ENCODE measurements at regions not wholly inside any gene's neighbourhood (a gene's known extent, or its start where the extent isn't known, plus 50 kb on each side); places are given as distances from the start of the nearest gene placed in this dataset.

DNA sequence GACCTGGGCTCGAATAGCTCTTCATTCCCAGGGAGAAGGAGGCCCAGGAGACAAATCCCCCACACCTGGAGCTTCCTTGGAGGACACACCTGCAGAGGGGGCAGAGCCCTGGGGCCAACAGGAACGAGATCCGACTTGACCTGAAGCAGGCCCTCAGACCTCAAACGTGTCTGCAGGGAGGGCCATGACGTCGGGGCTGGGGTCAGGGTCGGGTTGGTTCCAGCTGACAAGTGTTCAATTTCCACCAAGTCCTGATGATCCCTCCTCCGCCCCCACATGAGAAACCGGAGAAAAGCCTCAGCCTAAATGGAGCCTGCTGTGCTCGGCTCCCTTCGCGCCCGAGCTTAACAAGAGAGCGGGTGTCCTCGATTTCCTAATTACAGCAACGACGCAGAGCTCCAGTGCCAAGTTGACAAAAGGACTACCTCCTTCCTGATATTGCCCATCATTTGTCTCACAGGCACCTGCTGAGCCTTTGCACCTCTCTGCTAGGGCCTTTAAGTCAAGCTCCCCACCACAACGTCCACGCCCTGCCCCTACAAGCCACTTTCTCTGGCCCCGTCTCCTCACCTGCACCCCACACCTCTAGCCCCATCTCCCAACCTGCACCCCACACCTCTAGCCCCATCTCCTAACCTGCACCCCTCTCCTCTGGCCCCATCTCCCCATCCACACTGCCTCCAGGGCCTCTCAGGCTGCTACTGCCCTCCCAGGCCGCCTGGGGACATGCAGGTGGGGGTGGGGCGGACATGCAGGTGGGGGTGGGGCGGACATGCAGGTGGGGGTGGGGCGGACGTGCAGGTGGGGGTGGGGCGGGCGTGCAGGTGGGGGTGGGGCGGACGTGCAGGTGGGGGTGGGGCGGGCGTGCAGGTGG, 519.4 kb downstream of the GLRX3 start:
- dilution Hi-C loops (cut with MboI; ENCODE audit: extremely low pct_ligation_motif_present, low sequenced_read_pairs), result no loop called here
- no peak for TF ChIP-seq EZH2 (IDR thresholded peaks at IDR 0.05; ENCODE audit: low read length)
- no peak for TF ChIP-seq CTCF (optimal IDR thresholded peaks at IDR 0.05 in 1 of 3, IDR thresholded peaks at IDR 0.05 in 1 of 3, conservative IDR thresholded peaks at IDR 0.05 in 1 of 3; ENCODE audit: extremely low read depth in 1 of 3, insufficient read depth in 2 of 3, low read length in 3 of 3)
- peaks cover 4% of the 10 kb centered on the region for H3K9me3 ChIP-seq (ENCODE audit: control insufficient read depth, low read depth, low read length)
- no peaks in the 10 kb centered on the region for H4K20me1 ChIP-seq (ENCODE audit: control insufficient read depth, extremely low read depth, insufficient read depth, low read length)
- no peak for FAIRE-seq
- no peaks in the 10 kb centered on the region for H3K36me3 ChIP-seq (ENCODE audit: control insufficient read depth in 2 of 2, extremely low read depth in 1 of 2, insufficient read depth in 2 of 2, low read length in 2 of 2)
- H3K27me3 ChIP-seq (ENCODE audit: control insufficient read depth, extremely low read depth, insufficient read depth, low read length), result no peaks in the 10 kb centered on the region
- H2AFZ ChIP-seq (ENCODE audit: control insufficient read depth, low read length), result no peak overlapping the region
- no peaks in the 10 kb centered on the region for H3K79me2 ChIP-seq (ENCODE audit: control insufficient read depth, insufficient read depth, low read length)
- no peaks in the 10 kb centered on the region for H3K4me1 ChIP-seq (ENCODE audit: control insufficient read depth, extremely low read depth, insufficient read depth, low read length)
- no peak overlapping the region for H3K4me3 ChIP-seq (ENCODE audit: control insufficient read depth in 2 of 3, extremely low read depth in 1 of 3, insufficient read depth in 2 of 3, low read depth in 1 of 3, low read length in 3 of 3)
- H3K9me1 ChIP-seq (ENCODE audit: control insufficient read depth, extremely low read depth, insufficient read depth, low read length), result no peaks in the 10 kb centered on the region
- DNase-seq (ENCODE audit: low read depth, low spot score), result no peak
- no peak overlapping the region for H3K4me2 ChIP-seq (ENCODE audit: control insufficient read depth, extremely low read depth, insufficient read depth, low read depth, low read length)
- H3K9ac ChIP-seq (ENCODE audit: control insufficient read depth, extremely low read depth, insufficient read depth, low read length), result no peak overlapping the region
- no peak overlapping the region for H3K27ac ChIP-seq (ENCODE audit: control insufficient read depth, insufficient read depth, low read length)

GRCh38 chr10:130656187-130656575, 520.0 kb downstream of the GLRX3 start:
- no peaks in the 10 kb centered on the region for H3K79me2 ChIP-seq (ENCODE audit: control insufficient read depth, insufficient read depth, low read length)
- no peak for TF ChIP-seq EZH2 (IDR thresholded peaks at IDR 0.05; ENCODE audit: low read length)
- no peak for TF ChIP-seq CTCF (optimal IDR thresholded peaks at IDR 0.05 in 1 of 3, IDR thresholded peaks at IDR 0.05 in 1 of 3, conservative IDR thresholded peaks at IDR 0.05 in 1 of 3; ENCODE audit: extremely low read depth in 1 of 3, insufficient read depth in 2 of 3, low read length in 3 of 3)
- no peak overlapping the region for H3K27ac ChIP-seq (ENCODE audit: control insufficient read depth, insufficient read depth, low read length)
- no peaks in the 10 kb centered on the region for H3K36me3 ChIP-seq (ENCODE audit: control insufficient read depth in 2 of 2, extremely low read depth in 1 of 2, insufficient read depth in 2 of 2, low read length in 2 of 2)
- H2AFZ ChIP-seq (ENCODE audit: control insufficient read depth, low read length), result no peak overlapping the region
- FAIRE-seq (no peak), DNase-seq (ENCODE audit: low read depth, low spot score) (no peak)
- no peak overlapping the region for H3K9ac ChIP-seq (ENCODE audit: control insufficient read depth, extremely low read depth, insufficient read depth, low read length)
- H4K20me1 ChIP-seq (ENCODE audit: control insufficient read depth, extremely low read depth, insufficient read depth, low read length), result no peaks in the 10 kb centered on the region
- peaks cover 4% of the 10 kb centered on the region for H3K9me3 ChIP-seq (ENCODE audit: control insufficient read depth, low read depth, low read length)
- no peak overlapping the region for H3K4me3 ChIP-seq (ENCODE audit: control insufficient read depth in 2 of 3, extremely low read depth in 1 of 3, insufficient read depth in 2 of 3, low read depth in 1 of 3, low read length in 3 of 3)
- H3K4me2 ChIP-seq (ENCODE audit: control insufficient read depth, extremely low read depth, insufficient read depth, low read depth, low read length), result no peak overlapping the region
- no peaks in the 10 kb centered on the region for H3K9me1 ChIP-seq (ENCODE audit: control insufficient read depth, extremely low read depth, insufficient read depth, low read length)
- H3K27me3 ChIP-seq (ENCODE audit: control insufficient read depth, extremely low read depth, insufficient read depth, low read length), result no peaks in the 10 kb centered on the region
- H3K4me1 ChIP-seq (ENCODE audit: control insufficient read depth, extremely low read depth, insufficient read depth, low read length), result no peaks in the 10 kb centered on the region
- dilution Hi-C loops (cut with MboI; ENCODE audit: extremely low pct_ligation_motif_present, low sequenced_read_pairs), result no loop called here
